ENCODE measurements at regions not wholly inside any gene's neighbourhood (a gene's known extent, or its start where the extent isn't known, plus 50 kb on each side); places are given as distances from the start of the nearest gene placed in this dataset.
"Not testable (repeated sequence)": the region's sequence is repeated elsewhere in the genome, so short reads cannot be mapped to it uniquely, and the experiment has no call there.

DNA sequence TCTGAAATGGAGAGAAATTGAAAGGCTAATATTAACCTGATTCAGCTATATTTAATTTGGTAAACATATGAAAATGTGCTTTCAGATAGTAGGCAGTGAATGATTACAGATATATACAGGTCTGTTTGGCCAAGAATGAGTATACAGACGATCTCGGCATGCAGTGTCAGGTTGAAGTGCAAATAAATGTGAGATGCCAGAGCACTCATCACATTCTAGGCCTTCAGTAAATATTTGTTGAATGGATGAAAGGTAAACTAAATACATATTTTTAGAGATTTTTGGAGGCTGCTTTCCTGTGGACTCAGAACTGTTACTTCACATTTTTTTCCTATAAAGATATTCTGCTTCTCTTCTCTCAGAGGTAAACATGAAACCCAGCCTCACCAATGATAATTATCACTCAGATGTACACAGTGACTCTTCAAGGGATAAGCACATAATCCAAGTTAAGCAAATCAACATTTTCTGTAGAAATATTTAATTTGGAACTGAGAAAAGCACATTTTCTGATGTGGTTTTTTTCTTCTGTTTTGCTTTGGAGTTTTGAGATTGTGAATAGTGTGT lies 702.9 kb downstream of the BRINP3 start:
- intact Hi-C loops (cut with micrococcal nuclease), result no loop called here

DNA sequence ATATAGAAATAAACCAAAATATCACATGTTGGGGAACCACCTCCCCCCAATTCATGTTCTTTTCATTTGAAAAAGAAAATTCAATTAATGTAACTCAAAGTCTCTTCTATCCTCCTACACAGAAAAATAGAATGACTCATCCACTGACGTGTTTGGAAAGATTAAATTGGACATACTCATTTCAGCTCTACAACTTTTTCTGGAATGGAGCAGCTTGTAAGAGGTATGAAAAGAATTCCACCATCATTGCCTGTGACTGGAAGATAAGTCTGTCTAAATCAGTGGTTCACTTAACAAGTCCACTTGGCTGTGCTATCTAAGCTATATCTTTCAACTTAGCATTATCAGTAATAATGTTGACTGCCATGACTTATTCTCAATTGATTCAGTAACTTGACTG lies 702.3 kb downstream of the BRINP3 start:
- intact Hi-C loops (cut with micrococcal nuclease), result no loop called here

DNA sequence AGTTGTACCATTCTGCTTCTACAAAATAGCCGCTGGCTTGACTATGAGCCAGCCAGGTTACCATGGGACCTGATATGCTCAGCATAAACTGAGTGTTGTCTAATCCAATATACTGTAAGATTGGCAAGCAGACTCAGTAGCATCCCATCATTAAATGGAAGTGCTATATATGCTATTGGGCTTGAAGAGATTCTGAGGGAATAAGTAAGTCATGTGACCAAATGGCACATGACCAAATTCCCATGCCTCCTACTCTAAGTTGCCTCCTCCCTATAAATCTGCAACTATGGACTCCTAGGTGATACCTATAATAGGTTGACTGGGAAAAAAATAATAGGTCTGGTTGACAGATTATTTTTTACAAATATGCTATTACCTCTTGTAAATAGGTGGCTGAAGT lies 698.6 kb downstream of the BRINP3 start:
- intact Hi-C loops (cut with micrococcal nuclease), result no loop called here

DNA sequence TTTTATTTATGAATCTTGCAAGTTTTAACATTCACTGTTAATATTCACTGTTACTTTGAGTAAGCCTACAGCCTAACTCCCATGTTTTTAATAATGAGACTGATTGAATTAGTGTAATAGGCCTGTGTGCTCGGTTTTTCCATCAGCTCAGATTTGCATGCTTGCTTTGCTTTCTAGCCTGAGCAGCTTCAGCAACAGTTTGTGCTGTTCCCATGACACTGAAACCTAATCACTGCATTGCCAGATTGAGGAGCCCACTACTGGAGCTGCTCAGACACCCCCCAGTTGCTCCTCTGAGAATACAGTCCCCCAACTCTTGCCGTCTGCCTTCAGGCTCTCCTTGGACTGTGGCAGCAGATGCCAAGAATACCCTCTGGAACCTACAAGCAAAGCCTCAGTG lies 695.4 kb downstream of the BRINP3 start:
- intact Hi-C loops (cut with micrococcal nuclease), result no loop called here

DNA sequence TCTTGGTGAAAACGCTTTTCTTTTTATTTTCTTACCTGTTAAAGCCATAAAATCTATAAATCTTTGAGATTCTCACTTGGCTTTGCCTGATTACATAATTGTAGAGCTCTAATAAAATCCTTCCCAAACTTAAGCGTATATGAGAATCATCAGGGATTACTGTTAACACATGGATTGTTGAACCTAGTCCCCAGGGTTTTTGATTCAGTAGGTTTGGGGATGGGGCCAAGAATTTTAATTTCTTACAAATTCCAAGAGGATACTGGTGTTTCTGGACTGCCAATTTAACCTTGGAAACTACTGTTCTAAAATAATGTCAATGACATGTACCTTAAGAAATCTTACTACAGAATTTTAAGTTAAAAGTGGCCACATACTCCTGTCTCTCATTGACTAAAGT lies 694.2 kb downstream of the BRINP3 start:
- intact Hi-C loops (cut with micrococcal nuclease), result no loop called here

DNA sequence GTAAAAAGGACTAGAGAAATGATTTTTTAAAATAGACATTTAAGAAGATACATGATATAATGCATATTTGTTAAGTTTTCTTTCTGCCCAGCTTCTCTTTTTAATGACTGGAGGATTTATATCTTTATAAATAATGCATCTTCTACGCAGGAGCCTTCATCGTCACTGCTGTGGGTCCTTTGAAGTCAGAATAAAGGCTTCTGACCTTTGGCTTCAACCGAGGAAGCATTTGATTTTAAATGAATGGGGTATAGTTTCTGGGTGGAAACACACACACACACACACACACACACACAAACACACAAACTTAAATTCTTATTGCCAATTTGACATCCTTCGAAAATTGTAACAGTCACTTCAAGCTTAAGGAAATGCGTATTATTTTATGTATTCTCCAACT lies 690.9 kb downstream of the BRINP3 start:
- intact Hi-C loops (cut with micrococcal nuclease), result no loop called here

DNA sequence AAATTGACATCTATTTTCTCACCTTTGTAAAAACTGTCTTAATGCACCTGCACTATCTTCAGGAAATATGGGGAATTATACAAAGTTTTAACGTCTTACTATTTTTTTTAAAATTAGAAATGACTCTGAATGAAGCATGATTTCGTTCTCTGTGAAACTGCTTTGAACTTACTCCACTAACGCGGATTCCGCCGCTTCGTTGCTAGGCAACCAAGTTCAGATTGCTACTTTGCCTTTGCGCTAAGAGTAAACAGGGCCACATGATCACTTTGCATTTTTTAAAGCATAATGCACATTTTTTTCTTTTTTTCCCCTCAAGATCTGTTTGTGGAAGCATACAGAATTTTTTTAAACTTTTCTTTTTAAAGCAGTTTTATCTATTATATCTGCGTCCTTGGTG lies 690.5 kb downstream of the BRINP3 start:
- intact Hi-C loops (cut with micrococcal nuclease), result no loop called here

DNA sequence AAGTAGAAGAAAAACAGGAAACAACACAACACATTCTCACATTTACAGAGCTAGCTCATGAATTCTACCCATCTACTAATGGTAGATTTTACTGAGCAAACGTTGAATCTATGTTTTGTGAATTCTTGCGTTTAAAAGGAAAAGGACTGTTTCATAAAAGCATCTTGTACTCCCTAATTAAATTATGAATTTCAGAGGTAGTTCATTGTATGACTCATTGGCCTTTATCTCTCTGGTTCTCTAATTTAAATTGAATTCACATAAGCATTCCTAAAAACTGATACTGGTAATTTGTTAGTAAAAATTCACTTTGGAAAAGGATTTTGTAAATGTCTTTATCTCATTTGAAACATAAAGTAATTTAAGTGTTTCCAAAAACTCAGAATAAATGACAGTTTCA lies 687.3 kb downstream of the BRINP3 start:
- intact Hi-C loops (cut with micrococcal nuclease), result no loop called here

DNA sequence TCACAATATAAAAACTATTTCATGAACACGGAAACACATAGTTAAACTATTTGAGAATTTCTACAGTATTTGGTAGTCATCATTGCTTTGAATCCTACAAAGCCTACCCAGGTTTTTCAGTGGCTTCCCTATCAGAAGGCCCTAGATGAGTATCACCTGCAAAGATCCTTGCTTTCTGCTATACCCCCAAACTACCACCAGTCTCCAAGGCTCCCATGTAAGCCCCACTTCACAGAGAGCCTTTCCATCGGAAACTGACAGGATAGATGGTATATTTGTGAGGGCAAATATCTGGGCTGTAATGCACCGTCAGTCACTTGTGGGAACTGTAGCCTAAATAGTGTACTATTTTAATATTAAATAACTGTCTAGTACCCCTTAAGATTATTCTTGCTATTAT lies 674.3 kb downstream of the BRINP3 start:
- intact Hi-C loops (cut with micrococcal nuclease), result no loop called here

DNA sequence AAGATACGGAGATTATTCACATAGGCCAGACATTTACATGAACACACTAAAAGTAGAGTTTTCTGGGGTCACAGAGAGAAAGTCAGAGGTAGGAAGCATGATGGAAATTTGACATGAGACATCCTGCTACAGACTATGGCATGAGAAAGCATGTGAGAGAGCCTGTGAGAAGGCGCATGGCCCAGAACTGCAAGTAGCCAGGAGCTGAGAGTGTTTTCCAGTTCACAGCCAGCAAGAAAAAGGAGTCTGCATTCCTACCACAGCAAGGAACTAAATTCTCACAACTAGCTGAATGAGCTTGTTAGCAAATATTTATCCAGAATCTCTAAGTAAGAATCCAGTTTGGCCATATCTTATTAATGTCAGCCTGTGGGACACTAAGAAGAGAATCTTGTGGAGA lies 673.3 kb downstream of the BRINP3 start:
- intact Hi-C loops (cut with micrococcal nuclease), result no loop called here

DNA sequence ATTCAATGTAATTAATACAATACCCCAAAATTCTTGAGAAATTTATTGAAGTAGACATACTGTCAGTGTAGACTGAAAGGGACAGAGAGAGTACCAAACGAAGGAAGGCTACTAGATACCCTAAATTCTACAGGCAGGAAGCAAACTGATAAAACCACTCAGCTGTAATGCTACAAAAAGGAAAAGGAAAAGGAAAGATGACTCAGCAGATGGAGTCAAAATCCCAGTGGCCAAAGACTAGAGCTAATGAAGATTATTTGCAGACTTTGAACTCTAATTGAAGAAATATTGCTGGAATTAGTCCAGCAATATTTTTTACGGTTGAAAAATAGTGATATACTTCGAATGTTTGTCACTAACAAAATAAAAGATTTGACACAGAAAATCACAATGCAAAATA lies 671.9 kb downstream of the BRINP3 start:
- intact Hi-C loops (cut with micrococcal nuclease), result no loop called here

DNA sequence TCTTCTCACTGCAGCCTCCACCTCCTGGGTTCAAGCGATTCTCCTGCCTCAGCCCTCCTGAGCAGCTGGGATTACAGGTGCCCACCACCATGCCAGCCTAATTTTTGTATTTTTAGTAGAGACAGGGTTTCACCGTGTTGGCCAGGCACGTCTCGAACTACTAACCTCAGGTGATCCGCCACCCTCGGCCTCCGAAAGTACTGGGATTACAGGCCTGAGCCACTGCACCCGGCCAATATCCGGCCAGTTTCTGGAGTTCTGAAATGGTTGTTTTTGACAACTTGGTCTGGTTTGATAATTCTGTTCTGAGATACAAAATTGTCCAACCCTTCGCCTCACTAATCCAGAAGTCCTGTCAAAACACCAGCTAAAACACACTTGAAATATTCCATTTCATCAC lies 667.0 kb downstream of the BRINP3 start:
- intact Hi-C loops (cut with micrococcal nuclease), result not testable (repeated sequence)

DNA sequence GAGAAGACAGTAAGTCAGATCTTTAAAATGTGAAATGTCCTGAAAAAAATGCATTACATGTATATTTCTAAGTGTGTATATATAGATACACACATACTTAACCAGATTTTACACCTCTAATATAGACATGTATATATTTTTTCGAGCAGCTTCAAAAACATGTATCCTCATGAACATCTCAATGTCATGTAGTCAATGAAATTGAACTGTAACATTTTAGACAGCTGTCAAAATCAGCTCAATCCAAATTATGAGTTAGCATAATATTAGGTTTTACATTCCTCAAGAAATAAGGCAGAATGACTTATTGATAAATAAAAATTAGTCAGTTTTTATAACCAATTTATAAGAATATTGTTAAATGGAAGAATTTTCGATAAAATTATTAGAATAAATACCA lies 665.7 kb downstream of the BRINP3 start:
- intact Hi-C loops (cut with micrococcal nuclease), result no loop called here

DNA sequence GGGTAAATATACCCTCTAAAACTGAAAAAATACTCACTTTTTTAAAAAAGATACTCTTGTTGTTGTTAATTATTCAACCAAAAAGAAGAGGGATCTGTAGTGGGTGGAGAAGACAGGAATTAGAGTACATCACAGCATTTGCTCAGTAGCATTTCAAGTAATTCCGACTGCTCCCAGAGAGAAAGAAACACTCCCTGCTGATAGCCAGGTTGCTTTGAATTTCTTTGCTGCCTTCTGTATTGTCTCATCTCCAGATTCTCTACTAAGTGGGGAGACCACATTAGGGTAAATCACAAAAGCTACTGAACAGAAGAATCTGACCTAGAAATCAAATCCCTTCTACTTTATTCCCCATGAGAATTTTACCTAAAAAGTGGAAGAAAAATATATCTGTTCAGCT lies 661.1 kb downstream of the BRINP3 start:
- intact Hi-C loops (cut with micrococcal nuclease), result no loop called here

DNA sequence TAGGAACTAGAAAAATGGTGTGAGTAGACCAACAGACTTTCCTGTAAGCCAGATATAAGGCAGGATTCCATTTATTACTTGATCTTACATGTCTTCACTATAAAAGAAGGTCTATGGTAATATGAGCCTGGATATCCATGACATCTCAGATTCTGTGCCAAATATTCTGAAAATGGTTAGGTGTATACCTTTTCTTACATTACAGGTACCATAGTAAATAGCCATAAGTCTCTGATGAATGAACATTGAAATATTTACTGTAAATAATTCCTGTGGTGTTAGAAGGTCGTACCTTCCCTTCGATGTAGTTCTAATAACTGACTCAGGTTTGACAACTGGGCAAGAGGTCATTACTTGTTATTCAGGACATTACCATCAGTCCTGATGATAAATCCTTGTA lies 657.9 kb downstream of the BRINP3 start:
- intact Hi-C loops (cut with micrococcal nuclease), result no loop called here

DNA sequence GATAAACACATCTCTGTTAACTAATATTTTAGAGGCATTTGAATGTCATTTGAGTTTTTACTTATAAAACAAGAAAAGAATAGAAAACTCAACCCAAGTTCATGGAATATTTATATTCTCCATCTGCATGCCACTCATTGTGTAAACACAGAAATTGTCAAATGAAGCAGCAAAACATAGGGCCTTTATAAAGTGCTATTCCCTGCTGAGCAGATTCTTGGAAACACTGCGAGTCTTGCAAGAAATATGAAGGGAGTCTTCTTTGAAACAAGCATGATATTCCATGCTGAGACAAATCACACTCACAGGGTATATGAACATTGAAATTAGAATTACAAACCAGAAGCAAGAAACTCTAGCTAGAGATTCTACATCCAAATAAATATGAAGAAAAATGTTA lies 655.8 kb downstream of the BRINP3 start:
- intact Hi-C loops (cut with micrococcal nuclease), result no loop called here

DNA sequence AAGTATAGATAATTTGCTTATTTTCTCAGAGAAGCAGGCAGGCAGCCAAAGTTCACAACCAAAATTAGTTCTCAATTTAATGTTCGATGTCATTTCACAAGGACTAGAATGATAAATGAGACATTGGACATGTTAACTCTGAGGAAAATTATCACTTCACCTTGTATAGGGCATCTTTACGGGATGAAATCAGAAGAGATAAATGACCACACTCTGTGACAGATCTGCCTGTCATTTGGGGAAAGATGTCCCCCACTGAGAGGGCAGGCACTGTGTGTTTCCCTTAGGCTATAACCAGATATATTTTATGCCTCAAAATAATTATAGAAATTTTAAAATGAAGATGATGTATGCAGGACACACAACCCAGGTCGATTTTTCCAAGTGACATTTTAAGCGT lies 642.9 kb downstream of the BRINP3 start:
- intact Hi-C loops (cut with micrococcal nuclease), result no loop called here

DNA sequence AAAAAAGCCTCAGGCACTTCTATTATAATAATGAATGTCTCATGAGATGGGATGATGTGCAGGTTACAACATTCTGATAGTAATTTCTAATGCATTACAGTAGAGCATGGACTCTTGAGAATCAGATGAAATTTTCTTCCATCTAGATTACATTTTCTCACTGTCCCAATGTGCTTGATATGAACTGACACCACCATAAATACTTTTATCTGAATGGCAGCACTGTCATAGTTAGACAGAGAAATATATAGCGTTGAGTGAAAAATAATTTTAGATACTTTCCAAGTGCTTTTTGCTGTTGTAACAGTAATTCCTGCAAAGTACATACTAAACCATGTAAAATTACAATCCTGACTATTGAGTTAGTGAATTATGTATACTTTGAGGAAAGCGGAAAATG lies 630.1 kb downstream of the BRINP3 start:
- intact Hi-C loops (cut with micrococcal nuclease), result no loop called here

DNA sequence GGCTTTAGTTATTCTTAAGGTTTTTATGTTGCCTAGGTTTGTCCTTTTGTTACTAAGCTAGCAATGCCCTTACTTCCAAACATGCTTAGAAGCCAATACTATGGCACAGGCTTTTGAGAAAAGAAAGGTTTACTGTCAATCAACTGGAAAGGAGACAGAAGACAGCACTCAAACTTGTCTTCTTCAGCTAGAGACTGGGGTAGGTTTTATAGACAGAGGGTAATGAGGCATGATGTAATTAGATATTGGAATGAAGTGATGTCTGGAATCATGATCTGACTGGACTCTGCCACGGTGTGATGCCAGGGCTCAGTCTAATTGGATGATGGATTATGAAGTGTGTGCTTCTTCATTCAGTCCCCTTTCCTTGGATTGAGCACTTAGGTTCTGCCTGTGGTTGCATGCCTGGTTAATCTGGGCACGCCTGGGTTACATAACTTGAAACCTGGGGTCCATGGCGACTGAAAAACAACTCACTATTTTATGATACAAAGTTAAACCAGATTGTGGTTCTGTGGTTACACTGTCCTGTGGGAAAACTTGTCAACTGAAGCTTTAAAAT lies 625.8 kb downstream of the BRINP3 start:
- intact Hi-C loops (cut with micrococcal nuclease), result no loop called here

DNA sequence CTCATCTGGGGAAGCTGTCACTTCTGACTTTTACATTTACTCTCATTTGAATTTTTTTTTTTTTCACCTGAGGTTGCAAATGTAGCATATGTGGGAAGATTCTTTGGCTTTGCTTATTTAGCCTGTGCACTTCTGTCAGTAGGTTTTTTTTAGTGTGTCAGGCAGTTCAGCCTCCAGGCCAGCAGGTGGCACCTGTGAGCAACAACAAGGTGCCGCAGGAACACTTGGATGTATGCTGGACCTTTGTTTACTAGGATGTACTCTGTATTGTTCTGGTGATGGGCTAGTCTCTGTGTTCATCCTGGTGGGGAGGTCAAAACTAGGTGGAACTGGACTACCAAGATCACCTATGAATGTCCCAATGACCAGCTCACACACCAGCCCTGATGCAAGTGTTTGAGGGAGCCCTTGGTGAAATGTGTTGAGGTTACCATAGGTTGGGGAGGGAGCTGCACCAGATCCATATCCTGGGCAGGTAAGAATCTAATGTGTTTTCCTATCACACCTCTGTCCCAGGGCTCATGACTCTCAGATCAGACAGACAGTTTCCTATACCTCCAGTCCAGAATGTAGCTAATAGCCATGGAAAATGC lies 618.2 kb downstream of the BRINP3 start:
- intact Hi-C loops (cut with micrococcal nuclease), result no loop called here

DNA sequence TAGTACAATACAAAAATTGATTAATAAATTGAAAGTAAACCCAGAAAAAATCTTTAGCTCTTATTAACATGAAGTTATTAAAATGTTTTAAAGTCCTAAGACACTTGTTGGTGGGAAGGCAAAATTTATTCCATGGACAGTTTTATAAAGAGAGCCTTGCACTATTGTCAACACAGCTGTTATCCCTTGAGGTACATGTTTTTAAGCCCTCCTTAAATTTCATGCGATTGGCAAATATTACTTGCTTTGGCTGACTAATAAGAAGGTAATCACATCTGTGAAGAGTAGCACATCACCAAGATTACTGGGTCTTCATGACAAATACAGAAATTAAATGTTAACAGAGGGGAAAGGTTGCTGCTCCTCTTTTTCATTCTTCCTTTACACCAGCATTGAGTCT lies 611.1 kb downstream of the BRINP3 start:
- intact Hi-C loops (cut with micrococcal nuclease), result no loop called here

DNA sequence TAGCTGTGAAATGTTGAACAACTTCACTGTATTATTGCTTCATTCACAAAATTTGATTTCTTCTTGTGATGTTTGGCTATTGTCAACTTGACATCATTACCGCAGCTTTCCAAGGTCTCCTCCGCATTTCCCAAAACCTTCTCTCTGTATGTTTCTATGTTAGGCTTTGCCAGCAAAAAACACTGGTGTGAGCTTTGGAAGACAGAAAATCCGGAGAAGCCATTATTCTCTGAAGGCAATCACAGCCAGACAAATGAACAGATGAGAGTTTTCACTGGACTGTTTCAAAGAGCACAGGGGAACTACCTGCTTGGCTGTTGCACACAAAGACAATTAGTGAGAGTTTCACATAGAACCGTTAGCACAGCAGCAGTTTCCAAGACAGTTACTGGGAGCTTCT lies 609.6 kb downstream of the BRINP3 start:
- intact Hi-C loops (cut with micrococcal nuclease), result no loop called here

DNA sequence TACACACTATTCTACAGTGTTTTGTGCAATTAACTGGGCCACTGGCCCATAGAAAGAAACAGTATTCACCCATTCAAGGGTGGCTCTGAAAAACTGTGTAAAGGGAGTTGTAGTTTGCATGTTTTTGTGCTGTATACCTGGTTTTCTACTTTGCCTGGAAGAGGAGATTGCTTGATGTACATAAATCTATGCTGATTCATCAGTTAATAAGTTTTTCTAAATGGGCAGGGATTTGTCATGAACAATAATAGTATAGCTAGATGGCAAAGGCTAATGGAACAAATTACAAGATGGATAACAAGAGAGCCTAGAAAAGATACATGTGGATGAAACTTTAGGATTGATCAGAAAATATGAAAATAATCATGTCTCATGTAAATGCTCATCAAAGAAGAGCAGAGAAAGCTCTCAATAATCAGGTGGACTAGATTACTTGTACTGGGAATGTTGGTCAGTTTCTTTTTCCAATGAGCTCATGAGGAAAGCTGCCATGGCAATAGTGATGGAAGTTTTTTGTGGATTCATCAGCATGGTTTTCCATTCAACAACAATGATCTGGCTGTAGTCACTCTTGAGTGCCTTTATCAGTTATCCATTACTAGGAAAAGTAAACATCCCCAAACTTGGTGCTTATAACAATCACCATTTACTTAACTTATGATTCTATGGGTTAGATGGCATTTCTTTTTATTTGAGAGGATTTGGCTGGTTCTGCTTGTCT lies 602.8 kb downstream of the BRINP3 start:
- intact Hi-C loops (cut with micrococcal nuclease), result no loop called here
